ENCODE measurements at regions not wholly inside any gene's neighbourhood (a gene's known extent, or its start where the extent isn't known, plus 50 kb on each side); places are given as distances from the start of the nearest gene placed in this dataset.

- TF ChIP-seq CTCF (IDR thresholded peaks at IDR 0.05) (no peak), POLR2A (IDR thresholded peaks at IDR 0.05) (no peak)
Observed at GRCh38 chr5:165370233-165370632, 1864.8 kb downstream of the MAT2B start.

All from thyroid gland (tissue), 4 donors.